Right lung (tissue), 2 donors: ENCODE measurements at regions not wholly inside any gene's neighbourhood (a gene's known extent, or its start where the extent isn't known, plus 50 kb on each side); places are given as distances from the start of the nearest gene placed in this dataset.
"Not testable (repeated sequence)": the region's sequence is repeated elsewhere in the genome, so short reads cannot be mapped to it uniquely, and the experiment has no call there.

ENCODE experiments used
- DNase-seq, 2 donors: peaks; one replicate each; pipeline ENCODE4 v3.0.0-alpha.2; 2013

- DNase-seq = no peak
Observed at GRCh38 chr6:4655196-4656025, 120.8 kb upstream of the CDYL start.

- DNase-seq = no peak
Observed at GRCh38 chr6:4653141-4653540, 123.1 kb upstream of the CDYL start.

GRCh38 chr6:4651831-4652467 is 124.3 kb upstream of the CDYL start:
- no peak for DNase-seq

- no peak for DNase-seq
Observed at GRCh38 chr6:4649728-4650127, 126.5 kb upstream of the CDYL start.

- peak; percentile 75 to 81 for DNase-seq
Observed at GRCh38 chr6:4647414-4648365, 128.5 kb upstream of the CDYL start.

- DNase-seq = no peak
Observed at GRCh38 chr6:4645713-4646360, 130.4 kb upstream of the CDYL start.

GRCh38 chr6:4644996-4645395 is 131.2 kb upstream of the CDYL start:
- DNase-seq = no peak

GRCh38 chr6:4641461-4641860 is 134.7 kb upstream of the CDYL start:
- no peak for DNase-seq

- no peak for DNase-seq
Observed at GRCh38 chr6:4640139-4640538, 136.1 kb upstream of the CDYL start.

- no peak for DNase-seq
Observed at GRCh38 chr6:4638641-4639040, 137.6 kb upstream of the CDYL start.

- no peak for DNase-seq
Observed at GRCh38 chr6:4637691-4638433, 138.3 kb upstream of the CDYL start.

GRCh38 chr6:4636881-4637224 is 139.4 kb upstream of the CDYL start:
- DNase-seq = no peak

- no peak for DNase-seq
Observed at GRCh38 chr6:4636191-4636880, 139.9 kb upstream of the CDYL start.

GRCh38 chr6:4635666-4636065 is 140.5 kb upstream of the CDYL start:
- no peak for DNase-seq

GRCh38 chr6:4632421-4632820 is 143.8 kb upstream of the CDYL start:
- no peak for DNase-seq

GRCh38 chr6:4629789-4630188 is 146.4 kb upstream of the CDYL start:
- DNase-seq = not testable (repeated sequence)

- DNase-seq = no peak
Observed at GRCh38 chr6:4625557-4625956, 150.6 kb upstream of the CDYL start.

- no peak for DNase-seq
Observed at GRCh38 chr6:4624726-4625125, 151.5 kb upstream of the CDYL start.

- no peak for DNase-seq
Observed at GRCh38 chr6:4620284-4621151, 155.7 kb upstream of the CDYL start.

GRCh38 chr6:4616311-4616710 is 159.9 kb upstream of the CDYL start:
- DNase-seq = no peak
